GM12878 (cell line): ENCODE measurements at regions not wholly inside any gene's neighbourhood (a gene's known extent, or its start where the extent isn't known, plus 50 kb on each side); places are given as distances from the start of the nearest gene placed in this dataset.

ENCODE experiments used
- BACH1 ChIP-seq: fragments of 450-650 bp; IDR thresholded peaks from 2 replicates; pipeline ENCODE4 v1.6.1; 2017; ENCODE audit warnings: mild to moderate bottlenecking, borderline replicate concordance
- FOS ChIP-seq: IDR thresholded peaks from 3 replicates; pipeline ENCODE4 v1.6.1; 2011; ENCODE audit warnings: borderline replicate concordance; ENCODE audit not compliant: insufficient read length; ENCODE audit errors: extremely low read depth
- MXI1 ChIP-seq: fragments of 150-350 bp; IDR thresholded peaks from 2 replicates; pipeline ENCODE4 v1.6.1; 2011; ENCODE audit warnings: low read depth, mild to moderate bottlenecking, inconsistent platforms, low read length, improper control_type of control experiment
- POLR2A ChIP-seq: IDR thresholded peaks from 2 replicates; pipeline ENCODE4 v1.6.1; 2011; ENCODE audit warnings: low read depth, mild to moderate bottlenecking, low read length
- POLR2AphosphoS5 ChIP-seq: IDR thresholded peaks from 2 replicates; pipeline ENCODE4 v1.6.1; 2011; ENCODE audit warnings: mild to moderate bottlenecking, low read length, inconsistent platforms
- RAD21 ChIP-seq: IDR thresholded peaks from 2 replicates; pipeline ENCODE4 v1.6.1; 2011; ENCODE audit warnings: mild to moderate bottlenecking, low read depth, low read length, moderate library complexity; ENCODE audit not compliant: insufficient read depth
- TAF1 ChIP-seq: IDR thresholded peaks from 2 replicates; pipeline ENCODE4 v1.6.1; 2011; ENCODE audit warnings: mild to moderate bottlenecking, low read depth, low read length, borderline replicate concordance
- ZNF274 ChIP-seq: IDR thresholded peaks from one replicate; pipeline ENCODE4 v1.8.0; 2011; ENCODE audit not compliant: insufficient read length, insufficient read depth
- ZNF384 ChIP-seq: IDR thresholded peaks from 2 replicates; pipeline ENCODE4 v1.6.1; 2012; ENCODE audit warnings: low read depth, mild to moderate bottlenecking, low read length, improper control_type of control experiment, borderline replicate concordance
- ZSCAN29 ChIP-seq: fragments of 450-650 bp; IDR thresholded peaks from 2 replicates; pipeline ENCODE4 v1.6.1; 2017; ENCODE audit warnings: mild to moderate bottlenecking, moderate library complexity
- TF ChIP-seq, protein P1 (sequence below), 3 experiments: IDR thresholded peaks in 2 of 3; conservative IDR thresholded peaks in 1 of 3; 2 replicates each; pipeline ENCODE4 v1.5.1; 2011; ENCODE audit warnings: low read depth in 3 of 3, low read length in 3 of 3, mild to moderate bottlenecking in 3 of 3, control low read depth in 2 of 3, moderate library complexity in 2 of 3, inconsistent platforms in 1 of 3, mixed read lengths in 1 of 3; ENCODE audit not compliant: control insufficient read depth in 2 of 3, insufficient read depth in 1 of 3; ENCODE audit errors: extremely low read depth in 1 of 3

DNA sequence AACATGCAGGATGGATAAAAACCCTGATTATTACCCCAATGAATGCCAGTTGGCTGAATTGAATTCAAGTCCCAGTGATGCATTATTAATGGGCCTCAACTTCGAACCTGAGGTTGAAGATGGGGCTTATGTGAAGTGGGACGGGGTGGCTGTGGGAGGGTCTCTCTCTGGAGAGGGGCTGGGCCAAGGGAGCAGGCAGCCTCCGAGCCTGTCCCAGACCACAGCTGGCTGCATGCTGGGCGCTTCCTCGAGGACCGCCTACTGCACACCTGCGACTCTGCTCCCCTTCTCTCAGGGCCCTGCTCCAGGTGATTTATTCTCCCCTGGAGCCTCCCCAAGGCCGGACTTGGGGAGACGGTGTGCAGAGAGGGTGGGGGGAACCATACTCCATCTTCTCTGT lies 568.3 kb downstream of the CCDC171 start:
- no peak for TF ChIP-seq POLR2AphosphoS5
- no peak for TF ChIP-seq TAF1
- no peak for TF ChIP-seq BACH1
- TF ChIP-seq, protein P1, sequence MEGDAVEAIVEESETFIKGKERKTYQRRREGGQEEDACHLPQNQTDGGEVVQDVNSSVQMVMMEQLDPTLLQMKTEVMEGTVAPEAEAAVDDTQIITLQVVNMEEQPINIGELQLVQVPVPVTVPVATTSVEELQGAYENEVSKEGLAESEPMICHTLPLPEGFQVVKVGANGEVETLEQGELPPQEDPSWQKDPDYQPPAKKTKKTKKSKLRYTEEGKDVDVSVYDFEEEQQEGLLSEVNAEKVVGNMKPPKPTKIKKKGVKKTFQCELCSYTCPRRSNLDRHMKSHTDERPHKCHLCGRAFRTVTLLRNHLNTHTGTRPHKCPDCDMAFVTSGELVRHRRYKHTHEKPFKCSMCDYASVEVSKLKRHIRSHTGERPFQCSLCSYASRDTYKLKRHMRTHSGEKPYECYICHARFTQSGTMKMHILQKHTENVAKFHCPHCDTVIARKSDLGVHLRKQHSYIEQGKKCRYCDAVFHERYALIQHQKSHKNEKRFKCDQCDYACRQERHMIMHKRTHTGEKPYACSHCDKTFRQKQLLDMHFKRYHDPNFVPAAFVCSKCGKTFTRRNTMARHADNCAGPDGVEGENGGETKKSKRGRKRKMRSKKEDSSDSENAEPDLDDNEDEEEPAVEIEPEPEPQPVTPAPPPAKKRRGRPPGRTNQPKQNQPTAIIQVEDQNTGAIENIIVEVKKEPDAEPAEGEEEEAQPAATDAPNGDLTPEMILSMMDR (IDR thresholded peaks at IDR 0.05 in 2 of 3, conservative IDR thresholded peaks at IDR 0.05 in 1 of 3; ENCODE audit: control insufficient read depth in 2 of 3, extremely low read depth in 1 of 3, insufficient read depth in 1 of 3, low read depth in 3 of 3, low read length in 3 of 3), result no peak
- TF ChIP-seq POLR2A, result no peak
- no peak for TF ChIP-seq FOS
- TF ChIP-seq ZSCAN29, result no peak
- TF ChIP-seq MXI1, result no peak
- no peak for TF ChIP-seq ZNF274
- no peak for TF ChIP-seq RAD21
- TF ChIP-seq ZNF384, result no peak
